ENCODE measurements at regions not wholly inside any gene's neighbourhood (a gene's known extent, or its start where the extent isn't known, plus 50 kb on each side); places are given as distances from the start of the nearest gene placed in this dataset.

- TF ChIP-seq CTCF (IDR thresholded peaks at IDR 0.05; ENCODE audit: poor library complexity) (no peak), EZH2phosphoT487 (IDR thresholded peaks at IDR 0.05; ENCODE audit: low read depth, severe bottlenecking, unreplicated experiment) (no peak)
Observed at GRCh38 chr3:30263925-30264313, 342.5 kb upstream of the TGFBR2 start.

Measured in hepatocyte (in vitro differentiated cells).